HUES48 (cell line): ENCODE measurements at regions not wholly inside any gene's neighbourhood (a gene's known extent, or its start where the extent isn't known, plus 50 kb on each side); places are given as distances from the start of the nearest gene placed in this dataset.

Source experiments
- H3K27ac ChIP-seq: one replicate; pipeline ENCODE4 v1.7.0; 2013; ENCODE audit warnings: low read depth, low read length, inconsistent platforms
- H3K27me3 ChIP-seq: 2 replicates; pipeline ENCODE4 v1.6.1; 2013; ENCODE audit warnings: mild to moderate bottlenecking, low read length; ENCODE audit not compliant: control insufficient read depth, insufficient read depth
- H3K36me3 ChIP-seq: 2 replicates; pipeline ENCODE4 v1.6.1; 2013; ENCODE audit warnings: low read length; ENCODE audit not compliant: control insufficient read depth, insufficient read depth
- H3K4me1 ChIP-seq: 2 replicates; pipeline ENCODE4 v1.6.1; 2013; ENCODE audit warnings: mild to moderate bottlenecking, low read length; ENCODE audit not compliant: control insufficient read depth, insufficient read depth
- H3K4me3 ChIP-seq: 2 replicates; pipeline ENCODE4 v1.5.1; 2013; ENCODE audit warnings: mild to moderate bottlenecking, low read depth, low read length
- H3K9ac ChIP-seq: 2 replicates; pipeline ENCODE4 v1.6.1; 2013; ENCODE audit warnings: mild to moderate bottlenecking, low read depth, low read length, moderate library complexity
- H3K9me3 ChIP-seq: 2 replicates; pipeline ENCODE4 v1.6.1; 2013; ENCODE audit warnings: low read length; ENCODE audit not compliant: control insufficient read depth, insufficient read depth

- no peak overlapping the region for H3K9ac ChIP-seq
- no peaks in the 10 kb centered on the region for H3K36me3 ChIP-seq
- H3K27me3 ChIP-seq: no peaks in the 10 kb centered on the region
- H3K27ac ChIP-seq: no peak overlapping the region
- peaks cover 8% of the 10 kb centered on the region for H3K9me3 ChIP-seq
- no peaks in the 10 kb centered on the region for H3K4me1 ChIP-seq
- H3K4me3 ChIP-seq: no peak overlapping the region
Observed at GRCh38 chr14:101358320-101359125, 202.8 kb upstream of the DIO3 start.

DNA sequence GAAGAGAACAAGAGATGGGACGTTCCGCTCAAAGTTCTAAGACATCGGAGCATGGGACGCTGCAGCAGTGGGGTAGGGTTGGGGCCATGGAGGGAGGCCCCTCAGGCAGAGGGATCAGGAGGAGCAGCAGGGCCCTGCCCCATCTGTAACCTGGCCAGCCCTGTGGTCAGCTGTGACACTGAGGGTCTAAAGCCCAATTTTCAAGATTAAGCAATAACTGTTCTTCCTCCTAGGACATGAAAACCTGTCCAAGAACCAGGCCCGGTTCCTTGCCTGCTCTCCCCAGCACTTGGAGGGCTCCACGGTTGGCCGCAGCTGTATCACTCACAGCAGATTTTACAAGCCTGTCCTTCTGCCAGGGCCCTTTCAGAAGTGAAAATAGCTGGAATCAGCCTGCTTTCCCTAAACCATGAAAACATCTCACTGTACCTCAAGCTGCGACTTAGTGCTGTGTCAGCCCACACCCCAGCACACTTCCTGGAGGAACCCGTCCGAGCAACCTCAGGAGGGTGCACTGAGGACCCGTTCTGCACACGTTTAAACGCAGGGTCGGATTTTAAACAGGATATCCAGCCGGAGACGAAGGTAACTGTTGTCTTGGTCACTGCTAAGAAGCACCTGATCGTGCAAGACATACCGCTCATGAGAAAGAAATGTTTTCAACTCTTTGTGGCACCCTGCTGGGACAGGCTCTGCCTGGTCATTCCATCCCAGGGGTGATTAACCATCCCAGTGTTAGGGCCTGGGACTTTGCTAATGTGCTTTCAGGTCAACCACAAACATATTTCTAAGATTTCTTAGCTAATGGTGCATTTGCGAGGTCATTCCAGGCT is 201.9 kb upstream of the DIO3 start:
- H3K9me3 ChIP-seq: peaks cover 7% of the 10 kb centered on the region
- no peaks in the 10 kb centered on the region for H3K36me3 ChIP-seq
- no peaks in the 10 kb centered on the region for H3K27me3 ChIP-seq
- no peak overlapping the region for H3K9ac ChIP-seq
- no peaks in the 10 kb centered on the region for H3K4me1 ChIP-seq
- no peak overlapping the region for H3K4me3 ChIP-seq
- H3K27ac ChIP-seq: no peak overlapping the region

GRCh38 chr14:101360054-101360911 is 201.0 kb upstream of the DIO3 start:
- Histone ChIP-seq H3K27ac (no peak overlapping the region), H3K4me3 (no peak overlapping the region)

GRCh38 chr14:101361044-101361443 is 200.3 kb upstream of the DIO3 start:
- H3K27ac ChIP-seq: no peak overlapping the region
- no peak overlapping the region for H3K9ac ChIP-seq
- no peaks in the 10 kb centered on the region for H3K9me3 ChIP-seq
- H3K27me3 ChIP-seq: no peaks in the 10 kb centered on the region
- no peaks in the 10 kb centered on the region for H3K4me1 ChIP-seq
- no peak overlapping the region for H3K4me3 ChIP-seq
- no peaks in the 10 kb centered on the region for H3K36me3 ChIP-seq

More at GRCh38 chr14:101360054-101360911, 201.0 kb upstream of the DIO3 start:
- H3K9me3 ChIP-seq: peaks cover 2% of the 10 kb centered on the region; the same call in 1 of the 2 replicates
- no peaks in the 10 kb centered on the region for H3K36me3 ChIP-seq
- H3K27me3 ChIP-seq: no peaks in the 10 kb centered on the region
- H3K9ac ChIP-seq: no peak overlapping the region
- H3K4me1 ChIP-seq: no peaks in the 10 kb centered on the region

GRCh38 chr14:101361451-101362433 is 199.6 kb upstream of the DIO3 start:
- H3K27me3 ChIP-seq: no peaks in the 10 kb centered on the region
- H3K4me1 ChIP-seq: no peaks in the 10 kb centered on the region
- H3K36me3 ChIP-seq: no peaks in the 10 kb centered on the region
- H3K9me3 ChIP-seq: no peaks in the 10 kb centered on the region
- H3K4me3 ChIP-seq: no peak overlapping the region
- H3K27ac ChIP-seq: no peak overlapping the region
- no peak overlapping the region for H3K9ac ChIP-seq

DNA sequence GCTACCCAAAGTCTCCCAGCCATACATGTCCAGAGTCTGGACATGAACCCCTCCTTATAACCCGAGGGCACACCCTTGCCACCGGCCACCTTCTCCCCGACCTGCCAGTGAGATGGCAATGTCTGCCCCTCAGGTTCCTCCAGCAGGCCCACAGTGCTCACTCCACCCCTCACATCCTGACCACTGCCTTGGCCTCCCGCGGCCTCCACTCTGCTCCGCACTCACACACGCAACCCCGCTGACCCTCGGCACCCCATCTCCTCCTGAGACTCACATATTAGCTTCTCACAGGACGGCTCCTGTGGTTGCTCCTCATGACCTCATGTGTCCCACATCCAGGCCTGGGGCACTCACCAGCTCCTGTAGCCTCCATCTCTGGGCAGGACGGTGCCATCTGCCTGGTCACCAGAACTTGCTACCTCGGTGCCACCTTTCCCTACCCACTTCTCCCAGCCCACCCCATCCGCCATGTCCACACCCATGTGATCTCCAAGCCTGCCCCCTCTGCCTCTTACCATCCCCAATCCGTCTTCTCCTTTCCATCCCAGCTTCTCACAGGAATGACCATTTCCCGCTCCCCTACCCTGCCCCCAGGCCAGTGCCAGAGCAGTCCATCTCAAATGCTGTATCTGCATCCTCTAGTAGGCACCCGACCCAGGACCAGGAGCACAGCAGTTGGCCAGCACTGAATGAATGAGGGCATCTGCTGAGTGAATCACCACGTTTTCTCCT is 198.6 kb upstream of the DIO3 start:
- no peaks in the 10 kb centered on the region for H3K36me3 ChIP-seq
- no peak overlapping the region for H3K27ac ChIP-seq
- no peak overlapping the region for H3K9ac ChIP-seq
- no peaks in the 10 kb centered on the region for H3K9me3 ChIP-seq
- peaks cover 6% of the 10 kb centered on the region; the same call in 1 of the 2 replicates for H3K4me1 ChIP-seq
- H3K4me3 ChIP-seq: no peak overlapping the region
- no peaks in the 10 kb centered on the region for H3K27me3 ChIP-seq

- no peak overlapping the region for H3K9ac ChIP-seq
- no peak overlapping the region for H3K4me3 ChIP-seq
- no peak overlapping the region for H3K27ac ChIP-seq
- H3K9me3 ChIP-seq: no peaks in the 10 kb centered on the region
- H3K4me1 ChIP-seq: peaks cover 6% of the 10 kb centered on the region; the same call in 1 of the 2 replicates
- H3K36me3 ChIP-seq: no peaks in the 10 kb centered on the region
- no peaks in the 10 kb centered on the region for H3K27me3 ChIP-seq
Observed at GRCh38 chr14:101363261-101363555, 198.1 kb upstream of the DIO3 start.

- Histone ChIP-seq H3K27ac (no peak overlapping the region), H3K4me3 (no peak overlapping the region), H3K4me1 (peaks cover 6% of the 10 kb centered on the region; the same call in 1 of the 2 replicates), H3K9ac (no peak overlapping the region), H3K27me3 (no peaks in the 10 kb centered on the region), H3K9me3 (no peaks in the 10 kb centered on the region), H3K36me3 (no peaks in the 10 kb centered on the region)
Observed at GRCh38 chr14:101363880-101364391, 197.4 kb upstream of the DIO3 start.

GRCh38 chr14:101364503-101365328 is 196.6 kb upstream of the DIO3 start:
- no peak overlapping the region for H3K4me3 ChIP-seq
- H3K27me3 ChIP-seq: no peaks in the 10 kb centered on the region
- no peaks in the 10 kb centered on the region for H3K9me3 ChIP-seq
- no peak overlapping the region for H3K27ac ChIP-seq
- H3K36me3 ChIP-seq: no peaks in the 10 kb centered on the region
- H3K4me1 ChIP-seq: peaks cover 6% of the 10 kb centered on the region; the same call in 1 of the 2 replicates
- no peak overlapping the region for H3K9ac ChIP-seq
